BJ (cell line): ENCODE measurements at regions not wholly inside any gene's neighbourhood (a gene's known extent, or its start where the extent isn't known, plus 50 kb on each side); places are given as distances from the start of the nearest gene placed in this dataset.

ENCODE experiments used
- CTCF ChIA-PET: fragments of 350-600 bp; formaldehyde crosslinking; extraction: SDS; loops from one replicate; lab custom pipeline; 2021; ENCODE audit warnings: antibody characterized with exemption, inconsistent platforms; lab: Yijun Ruan, JAX
- POLR2A ChIA-PET: fragments of 300-600 bp; sonication (Branson Sonifier 250); formaldehyde crosslinking; extraction: SDS; loops from one replicate; lab custom pipeline; 2021; ENCODE audit warnings: antibody characterized with exemption; lab: Charles Lee
- DNase-seq: peaks from one replicate; pipeline ENCODE4 v3.0.0-alpha.2; 2011; ENCODE audit warnings: low read depth
- H3K27me3 ChIP-seq: 2 replicates; pipeline ENCODE4 v1.6.0; 2011; ENCODE audit warnings: low read length; ENCODE audit not compliant: control insufficient read depth, insufficient read depth
- H3K36me3 ChIP-seq: 2 replicates; pipeline ENCODE4 v1.5.1; 2011; ENCODE audit warnings: low read length; ENCODE audit not compliant: control insufficient read depth, insufficient read depth
- H3K4me3 ChIP-seq: 2 replicates; pipeline ENCODE4 v1.5.1; 2011; ENCODE audit warnings: low read depth, mild to moderate bottlenecking, control low read depth, low read length
- TF ChIP-seq, protein P1 (sequence below): IDR thresholded peaks from 2 replicates; pipeline ENCODE4 v1.5.1; 2011; ENCODE audit warnings: low read depth, mild to moderate bottlenecking, control low read depth, inconsistent platforms, low read length, moderate library complexity; ENCODE audit not compliant: insufficient read depth

- ChIA-PET CTCF (interaction anchor here (1.5 kb wide), 1 partner anchor 89 kb away, joined by 3 read pairs; no protein-coding TSS in a partner anchor), POLR2A (interaction anchor here (0.6 kb wide), 1 partner anchor 9 kb away, joined by 3 read pairs; no protein-coding TSS in a partner anchor)
- TF ChIP-seq, protein P1, sequence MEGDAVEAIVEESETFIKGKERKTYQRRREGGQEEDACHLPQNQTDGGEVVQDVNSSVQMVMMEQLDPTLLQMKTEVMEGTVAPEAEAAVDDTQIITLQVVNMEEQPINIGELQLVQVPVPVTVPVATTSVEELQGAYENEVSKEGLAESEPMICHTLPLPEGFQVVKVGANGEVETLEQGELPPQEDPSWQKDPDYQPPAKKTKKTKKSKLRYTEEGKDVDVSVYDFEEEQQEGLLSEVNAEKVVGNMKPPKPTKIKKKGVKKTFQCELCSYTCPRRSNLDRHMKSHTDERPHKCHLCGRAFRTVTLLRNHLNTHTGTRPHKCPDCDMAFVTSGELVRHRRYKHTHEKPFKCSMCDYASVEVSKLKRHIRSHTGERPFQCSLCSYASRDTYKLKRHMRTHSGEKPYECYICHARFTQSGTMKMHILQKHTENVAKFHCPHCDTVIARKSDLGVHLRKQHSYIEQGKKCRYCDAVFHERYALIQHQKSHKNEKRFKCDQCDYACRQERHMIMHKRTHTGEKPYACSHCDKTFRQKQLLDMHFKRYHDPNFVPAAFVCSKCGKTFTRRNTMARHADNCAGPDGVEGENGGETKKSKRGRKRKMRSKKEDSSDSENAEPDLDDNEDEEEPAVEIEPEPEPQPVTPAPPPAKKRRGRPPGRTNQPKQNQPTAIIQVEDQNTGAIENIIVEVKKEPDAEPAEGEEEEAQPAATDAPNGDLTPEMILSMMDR = no peak
- no peak for DNase-seq
- Histone ChIP-seq H3K36me3 (no peaks in the 10 kb centered on the region), H3K27me3 (no peaks in the 10 kb centered on the region), H3K4me3 (no peak overlapping the region)
Measured at GRCh38 chr10:22846294-22846693, 81.6 kb upstream of the ARMC3 start.

GRCh38 chr10:22839639-22840038, 88.2 kb upstream of the ARMC3 start:
- H3K27me3 ChIP-seq = no peaks in the 10 kb centered on the region
- TF ChIP-seq, protein P1 = no peak
- H3K4me3 ChIP-seq = no peak overlapping the region
- ChIA-PET POLR2A (no interaction called here), CTCF (no interaction called here)
- no peak for DNase-seq
- no peaks in the 10 kb centered on the region for H3K36me3 ChIP-seq

DNA sequence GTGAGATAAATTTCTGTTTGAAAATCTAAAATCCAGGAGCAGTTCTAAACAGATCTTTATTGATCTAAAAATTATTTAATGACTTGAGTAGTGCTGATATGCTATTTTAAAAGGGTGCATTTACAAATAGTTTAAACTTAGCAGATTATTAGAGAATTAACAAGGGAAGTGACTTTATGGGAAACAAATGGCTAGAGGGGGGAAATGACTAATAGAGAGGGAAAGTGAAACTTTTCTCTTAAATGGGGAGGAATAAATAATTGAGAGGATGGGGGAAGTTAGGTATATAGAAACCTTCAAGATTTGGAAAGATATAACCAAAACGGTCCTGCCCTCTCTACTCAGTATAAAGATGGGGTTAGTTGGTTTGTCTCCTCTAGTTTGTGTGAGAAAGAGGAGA, 90.1 kb upstream of the ARMC3 start:
- TF ChIP-seq, protein P1 = no peak
- Histone ChIP-seq H3K4me3 (no peak overlapping the region), H3K36me3 (no peaks in the 10 kb centered on the region), H3K27me3 (no peaks in the 10 kb centered on the region)
- no peak for DNase-seq
- POLR2A ChIA-PET = no interaction called here
- CTCF ChIA-PET = no interaction called here

GRCh38 chr10:22837351-22837750, 90.5 kb upstream of the ARMC3 start:
- Histone ChIP-seq H3K4me3 (no peak overlapping the region), H3K27me3 (no peaks in the 10 kb centered on the region), H3K36me3 (no peaks in the 10 kb centered on the region)
- POLR2A ChIA-PET = no interaction called here
- DNase-seq = no peak
- CTCF ChIA-PET = no interaction called here
- TF ChIP-seq, protein P1 = no peak

GRCh38 chr10:22834471-22834870, 93.4 kb upstream of the ARMC3 start:
- ChIA-PET CTCF (no interaction called here), POLR2A (no interaction called here)
- TF ChIP-seq, protein P1 = no peak
- no peak for DNase-seq
- H3K4me3 ChIP-seq = no peak overlapping the region
- no peaks in the 10 kb centered on the region for H3K36me3 ChIP-seq
- no peaks in the 10 kb centered on the region for H3K27me3 ChIP-seq
